GM13977 (cell line): ENCODE measurements at regions not wholly inside any gene's neighbourhood (a gene's known extent, or its start where the extent isn't known, plus 50 kb on each side); places are given as distances from the start of the nearest gene placed in this dataset.

Source experiments
- DNase-seq: peaks from one replicate; pipeline ENCODE4 v3.0.0; 2012; ENCODE audit warnings: low spot score
- CTCF ChIP-seq: IDR thresholded peaks from 2 replicates; pipeline ENCODE4 v1.5.1; 2012; ENCODE audit warnings: mild to moderate bottlenecking, control low read depth; ENCODE audit not compliant: insufficient read depth; ENCODE audit errors: extremely low read depth, missing control alignments
- in situ Hi-C: fragments of 300-500 bp; cut with MboI; formaldehyde crosslinking; loops from one replicate; pipeline ENCODE4 v1.12.0; 2022; ENCODE audit warnings: low sequenced_read_pairs, low pct_unique_long_range_greater_than_20kb, mixed read lengths, inconsistent platforms; ENCODE audit not compliant: unreplicated experiment

DNA sequence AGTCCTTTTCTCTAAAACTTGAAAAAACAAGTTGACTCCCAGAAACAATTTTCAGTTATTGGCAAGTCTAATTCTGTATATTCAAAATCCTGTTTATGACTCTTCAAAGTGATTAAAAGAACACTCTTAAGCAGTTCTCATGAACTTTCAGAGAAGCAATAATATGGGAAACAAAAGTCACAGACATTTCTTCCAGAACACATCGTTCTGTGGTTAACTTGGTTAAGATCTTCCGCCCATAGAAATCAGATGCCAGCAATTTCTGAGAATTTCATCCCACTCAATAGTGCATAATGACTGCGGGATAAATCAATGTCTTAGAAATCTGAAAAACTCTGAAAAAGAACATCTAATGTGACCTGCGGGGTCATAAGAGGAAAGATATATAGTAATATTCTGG, 300.5 kb downstream of the COX7C start:
- no peak for TF ChIP-seq CTCF

DNA sequence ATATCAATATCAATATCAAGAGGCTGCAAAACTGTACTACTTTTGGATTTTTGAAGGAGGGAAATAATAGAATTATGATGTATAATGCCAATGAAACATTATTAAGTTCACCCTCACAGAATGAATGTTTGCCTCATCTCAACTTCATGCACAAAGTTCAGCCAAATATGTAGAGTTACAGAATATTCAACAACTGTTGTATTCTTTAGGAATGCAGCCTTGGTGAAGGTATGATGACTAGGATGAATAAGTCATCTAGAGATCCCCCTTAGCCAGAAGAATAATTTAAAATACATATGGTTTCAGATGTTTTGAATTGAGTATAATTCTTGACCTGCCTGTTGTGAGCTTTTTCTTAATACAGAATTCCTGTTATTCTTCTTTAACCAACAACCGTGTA, 308.3 kb downstream of the COX7C start:
- DNase-seq, result no peak
- TF ChIP-seq CTCF, result no peak
- in situ Hi-C loops, result no loop called here

More for the DNA sequence above, 300.5 kb downstream of the COX7C start:
- in situ Hi-C loops, result no loop called here
- DNase-seq, result no peak

DNA sequence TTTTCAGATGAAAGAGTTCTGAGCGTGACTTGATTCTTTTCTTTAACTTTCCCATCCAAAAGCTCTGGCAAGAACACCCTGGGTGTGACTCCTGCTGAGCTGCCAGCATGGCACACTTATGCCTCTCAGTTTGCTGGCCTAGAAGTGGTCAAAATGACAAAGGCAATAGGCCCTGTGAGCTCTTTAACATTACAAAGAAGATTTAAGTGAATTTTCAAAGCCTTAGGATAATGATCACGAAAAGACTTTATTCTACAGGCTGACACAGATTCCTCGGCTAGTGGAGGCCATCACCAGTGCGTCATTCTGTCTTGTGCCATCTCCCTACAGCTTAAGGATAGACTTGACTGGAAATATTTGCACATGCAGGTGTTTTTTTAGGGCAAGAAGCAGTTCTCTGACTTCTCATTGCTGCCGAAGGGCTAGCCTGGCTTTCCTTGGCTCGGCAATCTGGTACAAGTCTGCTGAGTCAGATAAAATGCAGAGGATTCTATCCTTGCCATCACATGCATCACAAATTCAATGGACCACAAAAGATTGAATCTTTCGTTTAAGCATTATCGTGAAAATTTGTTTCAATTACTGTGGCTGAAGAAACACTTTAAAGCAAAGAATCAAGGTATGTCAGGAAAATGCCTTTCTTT, 311.5 kb downstream of the COX7C start:
- no peak for DNase-seq
- TF ChIP-seq CTCF, result no peak
- in situ Hi-C loops, result no loop called here

GRCh38 chr5:86951761-86952160, 315.9 kb upstream of the RASA1 start:
- no peak for DNase-seq
- no peak for TF ChIP-seq CTCF
- in situ Hi-C loops, result no loop called here

GRCh38 chr5:86964889-86965288, 302.8 kb upstream of the RASA1 start:
- in situ Hi-C loops, result no loop called here
- DNase-seq, result no peak
- no peak for TF ChIP-seq CTCF

DNA sequence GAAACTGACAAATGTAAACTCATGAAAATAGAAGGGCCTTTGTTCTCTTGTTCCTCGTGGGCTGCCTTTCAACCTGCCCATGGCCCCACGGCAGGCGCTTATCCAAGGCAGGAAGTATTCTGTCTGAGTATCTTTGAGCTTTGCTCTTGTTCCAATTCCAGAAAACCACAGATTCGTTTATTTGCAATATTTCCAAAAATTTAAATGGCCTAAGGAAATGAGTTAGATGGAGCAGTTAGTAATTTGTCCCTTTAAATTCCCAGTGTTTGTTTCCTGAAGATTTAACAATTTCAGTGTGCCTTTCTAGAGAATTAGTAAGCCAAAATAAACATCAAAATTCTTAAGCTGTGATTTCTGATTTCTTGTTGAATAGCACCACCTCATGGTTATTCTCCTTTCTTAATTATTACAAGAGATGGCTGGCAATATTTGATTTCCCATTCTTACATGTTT, 299.4 kb upstream of the RASA1 start:
- peak; percentile 37 for TF ChIP-seq CTCF
- in situ Hi-C loops, result no loop called here
- DNase-seq, result no peak
